A549 (cell line): ENCODE measurements at regions not wholly inside any gene's neighbourhood (a gene's known extent, or its start where the extent isn't known, plus 50 kb on each side); places are given as distances from the start of the nearest gene placed in this dataset.

Source experiments
- CBX2 ChIP-seq: fragments of 200-600 bp; sonication (generic); IDR thresholded peaks from 2 replicates; pipeline ENCODE4 v1.6.1; 2016; ENCODE audit warnings: low read depth, mild to moderate bottlenecking, borderline replicate concordance
- CEBPB ChIP-seq, 2 experiments: fragments of >200 bp in 1 of 2; sonication (Bioruptor Twin) in 1 of 2; formaldehyde crosslinking in 1 of 2; IDR thresholded peaks; 2 replicates each; pipeline ENCODE4 v1.6.1; 2012 to 2016
- CTCF ChIP-seq: fragments of >200 bp; sonication (Bioruptor Twin); formaldehyde crosslinking; IDR thresholded peaks from 3 replicates; pipeline ENCODE4 v1.5.1; 2016
- MAFK ChIP-seq: fragments of 450-650 bp; IDR thresholded peaks from 2 replicates; pipeline ENCODE4 v1.6.1; 2014; ENCODE audit not compliant: partially characterized antibody
- MAZ ChIP-seq: fragments of 150-350 bp; IDR thresholded peaks from 2 replicates; pipeline ENCODE4 v1.6.1; 2014; ENCODE audit warnings: antibody characterized with exemption, low read depth, low read length, borderline replicate concordance
- RAD21 ChIP-seq, 2 experiments: fragments of >200 bp in 1 of 2; sonication (Bioruptor Twin) in 1 of 2; formaldehyde crosslinking in 1 of 2; IDR thresholded peaks in 1 of 2; conservative IDR thresholded peaks in 1 of 2; 2 replicates in 1 of 2; 3 replicates in 1 of 2; pipeline ENCODE4 v1.6.1; 2012 to 2018; ENCODE audit warnings: inconsistent platforms in 1 of 2
- RCOR1 ChIP-seq: fragments of 150-350 bp; IDR thresholded peaks from 2 replicates; pipeline ENCODE4 v1.6.1; 2014; ENCODE audit warnings: antibody characterized with exemption, low read length, low read depth
- RFX5 ChIP-seq: fragments of 450-650 bp; IDR thresholded peaks from 2 replicates; pipeline ENCODE4 v1.7.1; 2014; ENCODE audit warnings: antibody characterized with exemption, mild to moderate bottlenecking, moderate library complexity
- SMC3 ChIP-seq: fragments of >200 bp; sonication (Bioruptor Twin); formaldehyde crosslinking; IDR thresholded peaks from 3 replicates; pipeline ENCODE4 v1.6.1; 2018; ENCODE audit warnings: inconsistent platforms

- no peak for TF ChIP-seq RFX5
- TF ChIP-seq CTCF: no peak
- no peak for TF ChIP-seq MAFK
- no peak for TF ChIP-seq CEBPB (IDR thresholded peaks at IDR 0.05)
- TF ChIP-seq RAD21 (conservative IDR thresholded peaks at IDR 0.05 in 1 of 2, IDR thresholded peaks at IDR 0.05 in 1 of 2): no peak
- TF ChIP-seq SMC3: no peak
- TF ChIP-seq RCOR1: no peak
- TF ChIP-seq MAZ: no peak
- no peak for TF ChIP-seq CBX2
Observed at GRCh38 chr10:4048236-4048864, 263.3 kb upstream of the KLF6 start.
